Ramos (cell line): ENCODE measurements at regions not wholly inside any gene's neighbourhood (a gene's known extent, or its start where the extent isn't known, plus 50 kb on each side); places are given as distances from the start of the nearest gene placed in this dataset.
"Not testable (repeated sequence)": the region's sequence is repeated elsewhere in the genome, so short reads cannot be mapped to it uniquely, and the experiment has no call there.

Source experiments
- in situ Hi-C: fragments of 300-500 bp; cut with MboI; formaldehyde crosslinking; loops from one replicate; pipeline ENCODE4 v1.14.3; 2022; ENCODE audit warnings: low sequenced_read_pairs; ENCODE audit not compliant: unreplicated experiment

GRCh38 chr20:24853916-24854315, 95.2 kb upstream of the CST7 start:
- in situ Hi-C loops = no loop called here

- in situ Hi-C loops = no loop called here
Observed at GRCh38 chr20:24855848-24856247, 93.2 kb upstream of the CST7 start.

GRCh38 chr20:24858500-24858899, 90.6 kb upstream of the CST7 start:
- in situ Hi-C loops = not testable (repeated sequence)

GRCh38 chr20:24859539-24859938, 89.5 kb upstream of the CST7 start:
- in situ Hi-C loops = no loop called here

GRCh38 chr20:24862186-24862585, 86.9 kb upstream of the CST7 start:
- in situ Hi-C loops = no loop called here

GRCh38 chr20:24862606-24863005, 86.5 kb upstream of the CST7 start:
- in situ Hi-C loops = no loop called here

- in situ Hi-C loops = no loop called here
Observed at GRCh38 chr20:24863356-24863755, 85.7 kb upstream of the CST7 start.

GRCh38 chr20:24866008-24866407, 83.1 kb upstream of the CST7 start:
- in situ Hi-C loops = no loop called here

- in situ Hi-C loops = no loop called here
Observed at GRCh38 chr20:24866742-24867141, 82.3 kb upstream of the CST7 start.

GRCh38 chr20:24867556-24867955, 81.5 kb upstream of the CST7 start:
- in situ Hi-C loops = no loop called here

- in situ Hi-C loops = no loop called here
Observed at GRCh38 chr20:24868396-24868927, 80.6 kb upstream of the CST7 start.

GRCh38 chr20:24868959-24869358, 80.1 kb upstream of the CST7 start:
- in situ Hi-C loops = no loop called here

- in situ Hi-C loops = no loop called here
Observed at GRCh38 chr20:24870057-24870456, 79.0 kb upstream of the CST7 start.

GRCh38 chr20:24870881-24871280, 78.2 kb upstream of the CST7 start:
- in situ Hi-C loops = no loop called here

- in situ Hi-C loops = no loop called here
Observed at GRCh38 chr20:24871480-24872213, 77.4 kb upstream of the CST7 start.

- in situ Hi-C loops = no loop called here
Observed at GRCh38 chr20:24872291-24873024, 76.6 kb upstream of the CST7 start.

GRCh38 chr20:24873025-24873620, 75.9 kb upstream of the CST7 start:
- in situ Hi-C loops = no loop called here

- in situ Hi-C loops = no loop called here
Observed at GRCh38 chr20:24875078-24875477, 74.0 kb upstream of the CST7 start.

GRCh38 chr20:24877652-24878051, 71.4 kb upstream of the CST7 start:
- in situ Hi-C loops = no loop called here

GRCh38 chr20:24878657-24879056, 70.4 kb upstream of the CST7 start:
- in situ Hi-C loops = no loop called here

GRCh38 chr20:24879875-24880274, 69.2 kb upstream of the CST7 start:
- in situ Hi-C loops = no loop called here
